VCaP (cell line): ENCODE measurements at regions not wholly inside any gene's neighbourhood (a gene's known extent, or its start where the extent isn't known, plus 50 kb on each side); places are given as distances from the start of the nearest gene placed in this dataset.

Experiments used
- H3K27ac ChIP-seq: fragments of 450-650 bp; 2 replicates; pipeline ENCODE4 v1.5.1; 2017
- TF ChIP-seq, protein P1 (sequence below): fragments of 450-650 bp; conservative IDR thresholded peaks from 2 replicates; pipeline ENCODE4 v1.5.1; 2017; ENCODE audit warnings: mild to moderate bottlenecking, moderate library complexity

DNA sequence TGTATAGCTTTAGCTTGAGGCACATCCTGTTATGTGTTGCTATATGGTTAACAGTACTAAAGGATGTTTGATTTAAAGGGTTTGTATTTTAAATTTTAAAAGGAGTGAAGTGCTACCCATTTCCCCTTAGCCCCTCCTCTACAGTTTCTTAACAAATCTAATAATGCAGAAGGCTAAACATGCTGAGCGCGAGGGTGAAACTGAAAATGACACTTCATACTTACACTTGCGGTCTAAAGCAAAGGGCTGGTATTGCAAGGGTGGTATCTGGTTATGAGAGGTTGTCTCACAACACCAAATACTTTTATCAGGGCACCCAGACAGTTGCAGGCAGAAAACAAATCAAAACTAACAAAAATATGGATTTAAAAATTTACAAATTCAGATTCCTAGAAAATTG, 172.3 kb downstream of the SIPA1L2 start:
- TF ChIP-seq, protein P1, sequence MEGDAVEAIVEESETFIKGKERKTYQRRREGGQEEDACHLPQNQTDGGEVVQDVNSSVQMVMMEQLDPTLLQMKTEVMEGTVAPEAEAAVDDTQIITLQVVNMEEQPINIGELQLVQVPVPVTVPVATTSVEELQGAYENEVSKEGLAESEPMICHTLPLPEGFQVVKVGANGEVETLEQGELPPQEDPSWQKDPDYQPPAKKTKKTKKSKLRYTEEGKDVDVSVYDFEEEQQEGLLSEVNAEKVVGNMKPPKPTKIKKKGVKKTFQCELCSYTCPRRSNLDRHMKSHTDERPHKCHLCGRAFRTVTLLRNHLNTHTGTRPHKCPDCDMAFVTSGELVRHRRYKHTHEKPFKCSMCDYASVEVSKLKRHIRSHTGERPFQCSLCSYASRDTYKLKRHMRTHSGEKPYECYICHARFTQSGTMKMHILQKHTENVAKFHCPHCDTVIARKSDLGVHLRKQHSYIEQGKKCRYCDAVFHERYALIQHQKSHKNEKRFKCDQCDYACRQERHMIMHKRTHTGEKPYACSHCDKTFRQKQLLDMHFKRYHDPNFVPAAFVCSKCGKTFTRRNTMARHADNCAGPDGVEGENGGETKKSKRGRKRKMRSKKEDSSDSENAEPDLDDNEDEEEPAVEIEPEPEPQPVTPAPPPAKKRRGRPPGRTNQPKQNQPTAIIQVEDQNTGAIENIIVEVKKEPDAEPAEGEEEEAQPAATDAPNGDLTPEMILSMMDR: no peak

DNA sequence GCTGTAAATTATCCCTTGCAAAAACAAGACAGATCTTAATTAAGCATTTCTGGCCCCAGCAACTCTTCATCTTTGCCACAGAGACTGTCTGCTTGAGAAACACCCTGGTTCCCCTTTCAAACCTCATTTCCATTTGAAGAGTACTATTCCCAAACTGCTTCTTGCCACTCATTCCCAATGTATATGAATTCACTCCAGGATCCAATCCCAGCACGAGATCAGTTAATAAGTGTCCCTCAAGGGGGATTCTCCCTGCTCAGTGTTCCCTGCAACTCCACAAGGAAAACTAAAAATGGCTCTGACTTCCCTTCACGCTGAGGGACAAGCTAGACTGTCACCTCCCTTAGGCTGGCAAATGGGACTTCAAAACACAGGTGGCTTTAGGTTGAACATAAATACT, 173.2 kb downstream of the SIPA1L2 start:
- TF ChIP-seq, protein P1: no peak
- no peak overlapping the region for H3K27ac ChIP-seq

More for the DNA sequence above, 172.3 kb downstream of the SIPA1L2 start:
- no peak overlapping the region for H3K27ac ChIP-seq

DNA sequence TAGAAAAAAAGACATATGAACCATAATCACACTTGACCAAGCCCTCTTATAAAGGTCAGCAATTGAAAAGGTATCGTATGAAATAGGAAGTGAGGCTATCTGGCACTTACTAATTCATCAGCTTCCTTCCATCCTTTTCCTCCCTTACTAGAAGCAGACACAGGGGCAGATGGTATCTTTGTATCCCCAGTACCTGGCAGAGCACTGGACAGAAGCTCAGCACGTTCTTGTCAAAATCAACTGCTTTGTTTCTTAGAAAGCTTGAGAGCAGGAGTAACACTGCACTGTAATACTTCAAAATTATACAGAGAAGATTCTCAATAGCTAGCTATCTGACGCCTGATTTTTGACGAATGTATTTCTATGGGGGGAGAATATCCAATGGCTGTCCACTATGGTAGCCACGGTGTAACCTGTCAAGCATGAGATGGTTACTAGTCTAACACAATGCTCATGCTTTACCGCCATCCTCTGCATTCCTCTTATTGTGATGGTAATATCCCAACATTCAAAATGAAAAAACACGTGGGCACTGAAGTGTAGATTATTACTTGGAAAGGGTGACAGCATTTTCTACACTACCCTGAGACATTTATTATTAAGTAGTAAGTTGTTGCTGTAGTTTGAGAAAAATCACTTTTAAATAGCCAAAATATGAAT, 175.6 kb downstream of the SIPA1L2 start:
- TF ChIP-seq, protein P1: no peak
- H3K27ac ChIP-seq: no peak overlapping the region

DNA sequence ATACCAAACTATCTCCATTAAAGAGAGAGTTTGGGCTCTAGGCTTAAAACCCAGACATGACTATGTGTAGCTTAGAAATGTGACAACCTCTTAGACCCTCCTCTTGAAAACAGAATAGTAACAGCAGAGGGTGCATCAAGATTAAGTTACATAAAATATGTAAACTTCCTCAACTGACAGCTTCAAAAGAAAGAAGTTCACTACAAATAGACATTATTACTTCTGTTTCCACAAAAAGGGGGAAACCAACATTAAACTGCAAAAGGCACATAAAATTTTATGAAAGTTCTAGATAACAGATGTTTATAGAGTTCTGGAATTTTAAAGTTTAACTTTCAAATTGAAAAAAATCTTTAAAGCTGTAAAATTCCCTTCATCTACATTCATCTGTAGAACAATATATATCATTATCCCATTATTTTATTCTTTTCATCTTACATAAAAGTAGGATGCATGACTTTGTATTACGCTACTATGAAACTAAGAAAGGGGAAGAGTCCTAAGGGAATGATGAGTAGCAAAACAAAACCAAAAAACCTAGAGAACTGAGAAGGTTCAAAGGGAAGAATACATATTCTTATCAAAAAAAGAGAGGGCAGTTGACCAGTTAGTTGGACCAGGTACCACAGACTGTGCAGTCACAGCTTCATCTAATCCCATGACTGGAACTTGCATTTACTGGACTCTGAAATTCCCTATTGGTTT, 177.0 kb downstream of the SIPA1L2 start:
- TF ChIP-seq, protein P1: no peak
- H3K27ac ChIP-seq: no peak overlapping the region

DNA sequence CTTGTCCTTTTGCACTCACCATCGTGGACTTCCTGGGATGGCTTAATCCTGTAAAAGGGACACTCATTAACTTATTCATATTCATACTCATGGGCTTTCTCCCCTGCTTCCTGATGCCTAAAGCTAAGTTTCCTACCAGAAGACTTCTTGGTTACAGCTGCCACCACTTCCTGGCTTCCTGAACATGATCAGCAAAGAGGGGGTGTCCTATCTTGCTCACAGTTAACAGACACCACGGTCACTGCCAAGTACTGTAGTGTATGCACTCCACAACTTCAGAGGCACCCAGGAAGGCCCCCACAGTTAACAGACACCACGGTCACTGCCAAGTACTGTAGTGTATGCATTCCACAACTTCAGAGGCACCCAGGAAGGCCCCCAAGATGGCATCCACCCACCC, 177.8 kb downstream of the SIPA1L2 start:
- H3K27ac ChIP-seq: no peak overlapping the region
- TF ChIP-seq, protein P1: no peak

DNA sequence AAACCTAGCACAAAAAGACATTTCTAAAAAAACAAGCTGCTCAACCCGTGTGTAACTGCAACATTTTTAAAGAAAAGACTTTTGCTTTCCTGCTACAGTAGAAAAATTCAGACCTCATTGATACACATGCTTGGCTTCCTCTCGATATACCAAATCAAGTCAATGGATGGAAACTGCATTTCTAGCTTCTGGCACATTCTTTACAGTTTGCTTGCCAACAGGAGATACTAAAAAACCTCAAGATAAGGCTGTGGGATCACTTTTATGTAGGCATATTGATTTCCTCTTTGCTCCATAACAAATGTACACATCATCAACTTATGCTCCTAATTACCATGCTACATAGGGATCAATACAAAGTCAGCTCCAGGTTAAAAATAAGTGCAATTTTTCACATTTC, 178.4 kb downstream of the SIPA1L2 start:
- TF ChIP-seq, protein P1: no peak
- no peak overlapping the region for H3K27ac ChIP-seq

DNA sequence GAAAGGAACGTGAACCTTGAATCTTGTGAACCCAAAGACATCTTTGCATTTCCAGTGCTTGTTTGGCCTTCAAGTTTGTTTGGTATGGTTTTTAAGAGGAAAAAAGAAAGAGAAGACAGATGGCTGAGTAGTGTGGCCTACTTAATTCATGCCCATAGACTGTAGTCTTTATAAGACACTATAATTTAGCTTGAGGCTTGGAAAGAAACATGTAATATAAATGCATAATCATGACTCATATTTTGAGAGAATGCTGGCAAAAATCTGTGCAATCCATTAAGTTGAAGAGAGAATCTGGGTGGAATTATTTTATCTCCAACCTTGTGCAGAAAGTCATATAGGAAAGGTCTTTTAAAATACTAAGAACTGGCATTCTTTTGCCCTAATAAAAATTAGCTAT, 179.3 kb downstream of the SIPA1L2 start:
- H3K27ac ChIP-seq: no peak overlapping the region
- TF ChIP-seq, protein P1: no peak
